Astrocyte of the hippocampus (primary cell): ENCODE measurements at regions not wholly inside any gene's neighbourhood (a gene's known extent, or its start where the extent isn't known, plus 50 kb on each side); places are given as distances from the start of the nearest gene placed in this dataset.
"Not testable (repeated sequence)": the region's sequence is repeated elsewhere in the genome, so short reads cannot be mapped to it uniquely, and the experiment has no call there.

Experiments used
- DNase-seq: peaks from one replicate; pipeline ENCODE4 v3.0.0; 2011; ENCODE audit warnings: low read depth, low spot score

GRCh38 chr10:46095943-46096342, 49.9 kb upstream of the MSMB start:
- DNase-seq: not testable (repeated sequence)

- no peak for DNase-seq
Observed at GRCh38 chr10:46096446-46096845, 50.4 kb upstream of the MSMB start.

GRCh38 chr10:46096909-46097575, 51.0 kb upstream of the MSMB start:
- DNase-seq: no peak

GRCh38 chr10:46097576-46098317, 51.7 kb upstream of the MSMB start:
- DNase-seq: no peak

GRCh38 chr10:46098386-46098785, 52.3 kb upstream of the MSMB start:
- DNase-seq: no peak

GRCh38 chr10:46098925-46099324, 52.9 kb upstream of the MSMB start:
- DNase-seq: not testable (repeated sequence)

GRCh38 chr10:46104071-46104585, 58.1 kb upstream of the MSMB start:
- no peak for DNase-seq

GRCh38 chr10:46105416-46105815, 59.3 kb upstream of the MSMB start:
- not testable (repeated sequence) for DNase-seq

- not testable (repeated sequence) for DNase-seq
Observed at GRCh38 chr10:46105856-46106409, 59.9 kb upstream of the MSMB start.

- DNase-seq: peak; percentile 68
Observed at GRCh38 chr10:46106410-46107255, 60.6 kb upstream of the MSMB start.

- DNase-seq: not testable (repeated sequence)
Observed at GRCh38 chr10:46108158-46108499, 62.1 kb upstream of the MSMB start.

- not testable (repeated sequence) for DNase-seq
Observed at GRCh38 chr10:46154271-46154670, 108.2 kb upstream of the MSMB start.

GRCh38 chr10:46154683-46155082, 108.6 kb upstream of the MSMB start:
- DNase-seq: not testable (repeated sequence)

- DNase-seq: not testable (repeated sequence)
Observed at GRCh38 chr10:46156866-46157265, 110.8 kb upstream of the MSMB start.

- no peak for DNase-seq
Observed at GRCh38 chr10:46169736-46170135, 117.1 kb upstream of the ANTXRL start.

GRCh38 chr10:46170789-46171188, 116.0 kb upstream of the ANTXRL start:
- no peak for DNase-seq

- DNase-seq: no peak
Observed at GRCh38 chr10:46171661-46172060, 115.1 kb upstream of the ANTXRL start.

GRCh38 chr10:46175296-46175695, 111.5 kb upstream of the ANTXRL start:
- DNase-seq: no peak

GRCh38 chr10:46175831-46176230, 111.0 kb upstream of the ANTXRL start:
- no peak for DNase-seq

GRCh38 chr10:46187431-46187830, 99.4 kb upstream of the ANTXRL start:
- DNase-seq: not testable (repeated sequence)

GRCh38 chr10:46197050-46197449, 89.7 kb upstream of the ANTXRL start:
- DNase-seq: no peak

GRCh38 chr10:46198516-46198915, 88.3 kb upstream of the ANTXRL start:
- no peak for DNase-seq
